GM23338 (cell line): ENCODE measurements at regions not wholly inside any gene's neighbourhood (a gene's known extent, or its start where the extent isn't known, plus 50 kb on each side); places are given as distances from the start of the nearest gene placed in this dataset.

Experiments
- ATAC-seq: fragments of 200-7000 bp; cut with Tn5 transposase; 3 replicates; pipeline ENCODE4 v1.9.1; 2020
- DNase-seq: peaks from one replicate; pipeline ENCODE4 v3.0.0-alpha.2; 2015; ENCODE audit warnings: low spot score
- H2AFZ ChIP-seq: fragments of 200-600 bp; sonication (generic); 2 replicates; pipeline ENCODE4 v1.8.0; 2016; ENCODE audit warnings: antibody characterized with exemption, mild to moderate bottlenecking, moderate library complexity
- H3F3A ChIP-seq: fragments of 200-600 bp; sonication (generic); replicated peaks from 2 replicates; pipeline ENCODE4 v1.8.0; 2017; ENCODE audit warnings: antibody characterized with exemption, mixed run types, low read depth
- H3K27ac ChIP-seq: fragments of 200-600 bp; sonication (generic); 2 replicates; pipeline ENCODE4 v1.6.1; 2016; ENCODE audit warnings: low read depth
- H3K27me3 ChIP-seq: fragments of 200-600 bp; sonication (generic); 2 replicates; pipeline ENCODE4 v1.8.0; 2016; ENCODE audit warnings: mild to moderate bottlenecking, mixed run types, moderate library complexity; ENCODE audit not compliant: insufficient read depth
- H3K36me3 ChIP-seq: fragments of 200-600 bp; sonication (generic); 2 replicates; pipeline ENCODE4 v1.8.0; 2016; ENCODE audit warnings: mild to moderate bottlenecking; ENCODE audit not compliant: insufficient read depth
- H3K4me1 ChIP-seq: fragments of 200-600 bp; sonication (generic); 2 replicates; pipeline ENCODE4 v1.8.0; 2016; ENCODE audit warnings: mild to moderate bottlenecking, moderate library complexity; ENCODE audit not compliant: insufficient read depth
- H3K4me2 ChIP-seq: fragments of 200-600 bp; sonication (generic); 2 replicates; pipeline ENCODE4 v1.7.1; 2017; ENCODE audit warnings: mixed run types
- H3K4me3 ChIP-seq: fragments of 200-600 bp; sonication (generic); 2 replicates; pipeline ENCODE4 v1.6.1; 2016; ENCODE audit warnings: mixed run types
- H3K79me2 ChIP-seq: fragments of 200-600 bp; sonication (generic); replicated peaks from 2 replicates; pipeline ENCODE4 v1.8.0; 2017; ENCODE audit warnings: mild to moderate bottlenecking; ENCODE audit not compliant: insufficient read depth
- H3K9me2 ChIP-seq: fragments of 200-600 bp; sonication (generic); 2 replicates; pipeline ENCODE4 v1.8.0; 2017; ENCODE audit not compliant: insufficient read depth
- H4K20me1 ChIP-seq: fragments of 200-600 bp; sonication (generic); replicated peaks from 2 replicates; pipeline ENCODE4 v1.8.0; 2017; ENCODE audit warnings: mild to moderate bottlenecking; ENCODE audit not compliant: insufficient read depth
- H3K27ac Mint-ChIP-seq: 2 replicates; pipeline ENCODE4 v1.8.0; 2020; ENCODE audit warnings: inconsistent platforms, mild to moderate bottlenecking, moderate library complexity, mixed read lengths
- H3K27me3 Mint-ChIP-seq: 3 replicates; pipeline ENCODE4 v1.8.0; 2022; ENCODE audit warnings: low read depth, mild to moderate bottlenecking, moderate library complexity, mixed read lengths, inconsistent platforms; ENCODE audit not compliant: insufficient read depth, poor library complexity
- H3K36me3 Mint-ChIP-seq: 3 replicates; pipeline ENCODE4 v1.8.0; 2021; ENCODE audit warnings: low read depth, mild to moderate bottlenecking, inconsistent platforms, moderate library complexity, mixed read lengths
- H3K4me1 Mint-ChIP-seq: 3 replicates; pipeline ENCODE4 v1.8.0; 2020; ENCODE audit warnings: mild to moderate bottlenecking, inconsistent platforms, mixed read lengths
- H3K4me3 Mint-ChIP-seq: 3 replicates; pipeline ENCODE4 v1.8.0; 2021; ENCODE audit warnings: moderate library complexity, mild to moderate bottlenecking, inconsistent platforms, mixed read lengths
- H3K9me3 Mint-ChIP-seq: 3 replicates; pipeline ENCODE4 v1.8.0; 2020; ENCODE audit warnings: moderate library complexity, mild to moderate bottlenecking, inconsistent platforms, mixed read lengths
- CREB1 ChIP-seq: fragments of 250-450 bp; sonication (Bioruptor Pico); IDR thresholded peaks from 2 replicates; pipeline ENCODE4 v1.5.0; 2020; ENCODE audit warnings: low read depth, mild to moderate bottlenecking, moderate library complexity
- EZH2 ChIP-seq: fragments of 200-600 bp; sonication (generic); IDR thresholded peaks from one replicate; pipeline ENCODE4 v1.8.0; 2017; ENCODE audit warnings: antibody characterized with exemption, mild to moderate bottlenecking, low read depth; ENCODE audit not compliant: unreplicated experiment
- EZH2phosphoT487 ChIP-seq: fragments of 200-600 bp; sonication (generic); IDR thresholded peaks from one replicate; pipeline ENCODE4 v1.8.1; 2018; ENCODE audit warnings: antibody characterized with exemption; ENCODE audit not compliant: unreplicated experiment
- NANOG ChIP-seq: IDR thresholded peaks from 2 replicates; pipeline ENCODE4 v1.6.1; 2016; ENCODE audit warnings: antibody characterized with exemption, borderline replicate concordance
- POLR2AphosphoS5 ChIP-seq: IDR thresholded peaks from 2 replicates; pipeline ENCODE4 v1.6.1; 2016; ENCODE audit warnings: antibody characterized with exemption, low read depth
- STAT1 ChIP-seq: IDR thresholded peaks from one replicate; pipeline ENCODE4 v1.6.1; 2016; ENCODE audit warnings: antibody characterized with exemption; ENCODE audit not compliant: unreplicated experiment
- ZNF114 ChIP-seq: fragments of 250-450 bp; sonication (Bioruptor Pico); IDR thresholded peaks from 2 replicates; pipeline ENCODE4 v1.5.0; 2020; ENCODE audit warnings: mild to moderate bottlenecking, moderate library complexity
- ZNF331 ChIP-seq: fragments of 250-450 bp; sonication (Bioruptor Pico); IDR thresholded peaks from 2 replicates; pipeline ENCODE4 v1.5.0; 2020; ENCODE audit warnings: low read depth, mild to moderate bottlenecking, moderate library complexity
- TF ChIP-seq, protein P1 (sequence below): IDR thresholded peaks from 2 replicates; pipeline ENCODE4 v1.6.1; 2016; ENCODE audit warnings: antibody characterized with exemption
- TF ChIP-seq, protein P2 (sequence below), 2 experiments: fragments of 200-600 bp in 1 of 2; sonication (generic) in 1 of 2; conservative IDR thresholded peaks; 2 replicates each; pipeline versions ENCODE4 v1.5.1 to v1.6.1; 2016 to 2017; ENCODE audit warnings: antibody characterized with exemption in 2 of 2, low read depth in 2 of 2, mild to moderate bottlenecking in 2 of 2, moderate library complexity in 1 of 2
- TF ChIP-seq, protein P3 (sequence below): fragments of 250-450 bp; sonication (Bioruptor Pico); IDR thresholded peaks from 2 replicates; pipeline ENCODE4 v1.5.0; 2020; ENCODE audit warnings: mild to moderate bottlenecking, moderate library complexity

DNA sequence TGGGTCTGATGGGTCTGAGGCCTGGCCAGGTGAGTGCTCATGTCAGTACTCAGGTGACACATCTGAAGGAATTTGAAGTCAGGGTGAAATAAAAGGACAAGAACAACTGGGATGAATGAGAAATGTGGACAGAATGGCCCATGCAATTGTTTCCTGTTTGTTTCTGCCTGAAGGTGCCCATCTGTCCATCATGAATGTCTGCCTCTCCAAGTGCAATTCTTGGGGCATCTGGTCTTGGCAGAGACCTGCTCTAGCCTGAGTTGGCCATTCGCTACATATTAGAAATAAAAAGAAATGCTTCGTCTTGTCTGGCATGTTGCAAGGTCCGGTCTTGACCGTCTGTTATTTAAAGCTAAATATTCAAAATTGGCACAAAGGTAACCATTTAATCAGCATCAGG is 142.0 kb upstream of the AGBL1 start:
- no peak for TF ChIP-seq STAT1
- no peak for TF ChIP-seq EZH2
- Mint-ChIP-seq H3K36me3 (no peaks in the 10 kb centered on the region), H3K4me1 (no peaks in the 10 kb centered on the region), H3K4me3 (no peak overlapping the region), H3K27me3 (no peaks in the 10 kb centered on the region), H3K27ac (no peak overlapping the region), H3K9me3 (no peaks in the 10 kb centered on the region)
- Histone ChIP-seq H3K36me3 (no peaks in the 10 kb centered on the region), H3K27me3 (no peaks in the 10 kb centered on the region), H3K4me3 (no peak overlapping the region), H4K20me1 (no peaks in the 10 kb centered on the region), H3K9me2 (peaks cover 6% of the 10 kb centered on the region; the same call in 1 of the 2 replicates), H3K4me1 (no peaks in the 10 kb centered on the region), H3K27ac (no peak overlapping the region), H2AFZ (no peak overlapping the region), H3K4me2 (no peak overlapping the region), H3F3A (no peaks in the 10 kb centered on the region), H3K79me2 (no peaks in the 10 kb centered on the region)
- DNase-seq (no peak), ATAC-seq (no peak)

DNA sequence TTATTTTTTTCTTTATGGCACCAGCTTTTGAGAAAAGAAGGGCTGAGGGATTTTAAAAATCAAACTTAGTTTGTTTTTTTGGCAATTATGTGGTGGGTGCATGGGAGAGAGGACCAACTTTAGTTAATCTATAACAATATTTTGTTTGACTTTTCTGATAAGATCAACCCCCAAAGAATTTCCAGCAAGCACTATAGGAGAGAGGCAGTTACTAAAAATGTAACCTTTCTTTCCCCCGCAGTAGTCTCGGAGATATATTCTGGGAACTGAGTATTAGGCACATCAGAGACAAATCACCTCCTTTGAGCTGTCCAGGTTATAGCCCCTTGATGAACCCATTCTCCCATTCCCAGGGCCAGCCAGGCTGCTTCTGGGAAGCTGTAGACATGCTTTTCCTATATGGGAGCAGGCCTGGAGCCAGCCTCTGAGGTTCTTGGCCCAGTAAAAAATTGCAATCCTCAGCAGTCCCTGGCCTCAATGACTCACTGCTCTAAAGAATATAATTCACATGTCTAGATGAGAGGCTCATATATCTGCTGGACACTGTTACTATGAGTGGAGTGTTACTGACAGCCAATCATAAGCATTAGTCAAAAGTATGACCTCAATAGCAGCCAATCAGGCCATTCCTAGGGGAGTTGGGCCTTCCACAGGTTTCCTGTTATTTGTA is 138.3 kb upstream of the AGBL1 start:
- Histone ChIP-seq H3K4me3 (no peak overlapping the region), H3F3A (no peaks in the 10 kb centered on the region), H3K9me2 (peaks cover 6% of the 10 kb centered on the region; the same call in 1 of the 2 replicates), H3K4me1 (no peaks in the 10 kb centered on the region), H2AFZ (no peak overlapping the region), H3K27me3 (no peaks in the 10 kb centered on the region), H3K36me3 (no peaks in the 10 kb centered on the region), H3K27ac (no peak overlapping the region), H3K79me2 (no peaks in the 10 kb centered on the region), H3K4me2 (no peak overlapping the region), H4K20me1 (no peaks in the 10 kb centered on the region)
- no peak overlapping the region for H3K27ac Mint-ChIP-seq
- no peak for DNase-seq
- peaks cover 3% of the 10 kb centered on the region for H3K27me3 Mint-ChIP-seq
- no peaks in the 10 kb centered on the region for H3K36me3 Mint-ChIP-seq
- no peak for ATAC-seq
- H3K4me3 Mint-ChIP-seq: no peak overlapping the region
- no peaks in the 10 kb centered on the region for H3K4me1 Mint-ChIP-seq
- H3K9me3 Mint-ChIP-seq: no peaks in the 10 kb centered on the region
- TF ChIP-seq POLR2AphosphoS5: no peak
- TF ChIP-seq, protein P1, sequence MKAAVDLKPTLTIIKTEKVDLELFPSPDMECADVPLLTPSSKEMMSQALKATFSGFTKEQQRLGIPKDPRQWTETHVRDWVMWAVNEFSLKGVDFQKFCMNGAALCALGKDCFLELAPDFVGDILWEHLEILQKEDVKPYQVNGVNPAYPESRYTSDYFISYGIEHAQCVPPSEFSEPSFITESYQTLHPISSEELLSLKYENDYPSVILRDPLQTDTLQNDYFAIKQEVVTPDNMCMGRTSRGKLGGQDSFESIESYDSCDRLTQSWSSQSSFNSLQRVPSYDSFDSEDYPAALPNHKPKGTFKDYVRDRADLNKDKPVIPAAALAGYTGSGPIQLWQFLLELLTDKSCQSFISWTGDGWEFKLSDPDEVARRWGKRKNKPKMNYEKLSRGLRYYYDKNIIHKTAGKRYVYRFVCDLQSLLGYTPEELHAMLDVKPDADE: no peak
- no peak for TF ChIP-seq ZNF331 (CRISPR knock-in tag)
- TF ChIP-seq, protein P2, sequence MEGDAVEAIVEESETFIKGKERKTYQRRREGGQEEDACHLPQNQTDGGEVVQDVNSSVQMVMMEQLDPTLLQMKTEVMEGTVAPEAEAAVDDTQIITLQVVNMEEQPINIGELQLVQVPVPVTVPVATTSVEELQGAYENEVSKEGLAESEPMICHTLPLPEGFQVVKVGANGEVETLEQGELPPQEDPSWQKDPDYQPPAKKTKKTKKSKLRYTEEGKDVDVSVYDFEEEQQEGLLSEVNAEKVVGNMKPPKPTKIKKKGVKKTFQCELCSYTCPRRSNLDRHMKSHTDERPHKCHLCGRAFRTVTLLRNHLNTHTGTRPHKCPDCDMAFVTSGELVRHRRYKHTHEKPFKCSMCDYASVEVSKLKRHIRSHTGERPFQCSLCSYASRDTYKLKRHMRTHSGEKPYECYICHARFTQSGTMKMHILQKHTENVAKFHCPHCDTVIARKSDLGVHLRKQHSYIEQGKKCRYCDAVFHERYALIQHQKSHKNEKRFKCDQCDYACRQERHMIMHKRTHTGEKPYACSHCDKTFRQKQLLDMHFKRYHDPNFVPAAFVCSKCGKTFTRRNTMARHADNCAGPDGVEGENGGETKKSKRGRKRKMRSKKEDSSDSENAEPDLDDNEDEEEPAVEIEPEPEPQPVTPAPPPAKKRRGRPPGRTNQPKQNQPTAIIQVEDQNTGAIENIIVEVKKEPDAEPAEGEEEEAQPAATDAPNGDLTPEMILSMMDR (conservative IDR thresholded peaks at IDR 0.05; ENCODE audit: low read depth in 2 of 2): no peak
- no peak for TF ChIP-seq ZNF114 (CRISPR knock-in tag)
- TF ChIP-seq, protein P3, sequence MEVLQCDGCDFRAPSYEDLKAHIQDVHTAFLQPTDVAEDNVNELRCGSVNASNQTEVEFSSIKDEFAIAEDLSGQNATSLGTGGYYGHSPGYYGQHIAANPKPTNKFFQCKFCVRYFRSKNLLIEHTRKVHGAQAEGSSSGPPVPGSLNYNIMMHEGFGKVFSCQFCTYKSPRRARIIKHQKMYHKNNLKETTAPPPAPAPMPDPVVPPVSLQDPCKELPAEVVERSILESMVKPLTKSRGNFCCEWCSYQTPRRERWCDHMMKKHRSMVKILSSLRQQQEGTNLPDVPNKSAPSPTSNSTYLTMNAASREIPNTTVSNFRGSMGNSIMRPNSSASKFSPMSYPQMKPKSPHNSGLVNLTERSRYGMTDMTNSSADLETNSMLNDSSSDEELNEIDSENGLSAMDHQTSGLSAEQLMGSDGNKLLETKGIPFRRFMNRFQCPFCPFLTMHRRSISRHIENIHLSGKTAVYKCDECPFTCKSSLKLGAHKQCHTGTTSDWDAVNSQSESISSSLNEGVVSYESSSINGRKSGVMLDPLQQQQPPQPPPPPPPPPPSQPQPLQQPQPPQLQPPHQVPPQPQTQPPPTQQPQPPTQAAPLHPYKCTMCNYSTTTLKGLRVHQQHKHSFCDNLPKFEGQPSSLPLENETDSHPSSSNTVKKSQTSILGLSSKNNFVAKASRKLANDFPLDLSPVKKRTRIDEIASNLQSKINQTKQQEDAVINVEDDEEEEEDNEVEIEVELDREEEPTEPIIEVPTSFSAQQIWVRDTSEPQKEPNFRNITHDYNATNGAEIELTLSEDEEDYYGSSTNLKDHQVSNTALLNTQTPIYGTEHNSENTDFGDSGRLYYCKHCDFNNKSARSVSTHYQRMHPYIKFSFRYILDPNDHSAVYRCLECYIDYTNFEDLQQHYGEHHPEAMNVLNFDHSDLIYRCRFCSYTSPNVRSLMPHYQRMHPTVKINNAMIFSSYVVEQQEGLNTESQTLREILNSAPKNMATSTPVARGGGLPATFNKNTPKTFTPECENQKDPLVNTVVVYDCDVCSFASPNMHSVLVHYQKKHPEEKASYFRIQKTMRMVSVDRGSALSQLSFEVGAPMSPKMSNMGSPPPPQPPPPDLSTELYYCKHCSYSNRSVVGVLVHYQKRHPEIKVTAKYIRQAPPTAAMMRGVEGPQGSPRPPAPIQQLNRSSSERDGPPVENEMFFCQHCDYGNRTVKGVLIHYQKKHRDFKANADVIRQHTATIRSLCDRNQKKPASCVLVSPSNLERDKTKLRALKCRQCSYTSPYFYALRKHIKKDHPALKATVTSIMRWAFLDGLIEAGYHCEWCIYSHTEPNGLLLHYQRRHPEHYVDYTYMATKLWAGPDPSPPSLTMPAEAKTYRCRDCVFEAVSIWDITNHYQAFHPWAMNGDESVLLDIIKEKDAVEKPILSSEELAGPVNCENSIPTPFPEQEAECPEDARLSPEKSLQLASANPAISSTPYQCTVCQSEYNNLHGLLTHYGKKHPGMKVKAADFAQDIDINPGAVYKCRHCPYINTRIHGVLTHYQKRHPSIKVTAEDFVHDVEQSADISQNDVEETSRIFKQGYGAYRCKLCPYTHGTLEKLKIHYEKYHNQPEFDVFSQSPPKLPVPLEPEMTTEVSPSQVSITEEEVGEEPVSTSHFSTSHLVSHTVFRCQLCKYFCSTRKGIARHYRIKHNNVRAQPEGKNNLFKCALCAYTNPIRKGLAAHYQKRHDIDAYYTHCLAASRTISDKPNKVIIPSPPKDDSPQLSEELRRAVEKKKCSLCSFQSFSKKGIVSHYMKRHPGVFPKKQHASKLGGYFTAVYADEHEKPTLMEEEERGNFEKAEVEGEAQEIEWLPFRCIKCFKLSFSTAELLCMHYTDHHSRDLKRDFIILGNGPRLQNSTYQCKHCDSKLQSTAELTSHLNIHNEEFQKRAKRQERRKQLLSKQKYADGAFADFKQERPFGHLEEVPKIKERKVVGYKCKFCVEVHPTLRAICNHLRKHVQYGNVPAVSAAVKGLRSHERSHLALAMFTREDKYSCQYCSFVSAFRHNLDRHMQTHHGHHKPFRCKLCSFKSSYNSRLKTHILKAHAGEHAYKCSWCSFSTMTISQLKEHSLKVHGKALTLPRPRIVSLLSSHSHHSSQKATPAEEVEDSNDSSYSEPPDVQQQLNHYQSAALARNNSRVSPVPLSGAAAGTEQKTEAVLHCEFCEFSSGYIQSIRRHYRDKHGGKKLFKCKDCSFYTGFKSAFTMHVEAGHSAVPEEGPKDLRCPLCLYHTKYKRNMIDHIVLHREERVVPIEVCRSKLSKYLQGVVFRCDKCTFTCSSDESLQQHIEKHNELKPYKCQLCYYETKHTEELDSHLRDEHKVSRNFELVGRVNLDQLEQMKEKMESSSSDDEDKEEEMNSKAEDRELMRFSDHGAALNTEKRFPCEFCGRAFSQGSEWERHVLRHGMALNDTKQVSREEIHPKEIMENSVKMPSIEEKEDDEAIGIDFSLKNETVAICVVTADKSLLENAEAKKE (CRISPR knock-in tag): no peak
- TF ChIP-seq NANOG: no peak
- TF ChIP-seq EZH2: no peak
- no peak for TF ChIP-seq EZH2phosphoT487
- no peak for TF ChIP-seq CREB1
